ENCODE measurements at regions not wholly inside any gene's neighbourhood (a gene's known extent, or its start where the extent isn't known, plus 50 kb on each side); places are given as distances from the start of the nearest gene placed in this dataset.
"Not testable (repeated sequence)": the region's sequence is repeated elsewhere in the genome, so short reads cannot be mapped to it uniquely, and the experiment has no call there.

GRCh38 chr5:18797222-18797621 lies 1163.0 kb downstream of the TAF11L14 start:
- DNase-seq = no peak
- no peaks in the 10 kb centered on the region for H3K36me3 Mint-ChIP-seq (ENCODE audit: low read depth)
- no peak overlapping the region for H3K4me3 Mint-ChIP-seq
- H3K27ac Mint-ChIP-seq = no peak overlapping the region
- H3K27me3 Mint-ChIP-seq = peaks cover 4% of the 10 kb centered on the region
- POLR2A ChIA-PET = no interaction called here
- H3K4me1 Mint-ChIP-seq (ENCODE audit: low read depth) = no peaks in the 10 kb centered on the region
- TF ChIP-seq CTCF (IDR thresholded peaks at IDR 0.05) = no peak
- CTCF ChIA-PET = no interaction called here
- no peak for ATAC-seq
- no peaks in the 10 kb centered on the region for H3K9me3 Mint-ChIP-seq
- intact Hi-C loops (cut with micrococcal nuclease) = no loop called here

GRCh38 chr5:18798058-18798457 lies 1163.8 kb downstream of the TAF11L14 start:
- TF ChIP-seq CTCF (IDR thresholded peaks at IDR 0.05) = no peak
- H3K27ac Mint-ChIP-seq = no peak overlapping the region
- no peaks in the 10 kb centered on the region for H3K4me1 Mint-ChIP-seq (ENCODE audit: low read depth)
- H3K4me3 Mint-ChIP-seq = no peak overlapping the region
- ATAC-seq (no peak), DNase-seq (no peak)
- H3K9me3 Mint-ChIP-seq = no peaks in the 10 kb centered on the region
- no peaks in the 10 kb centered on the region for H3K36me3 Mint-ChIP-seq (ENCODE audit: low read depth)
- intact Hi-C loops (cut with micrococcal nuclease) = no loop called here
- ChIA-PET POLR2A (no interaction called here), CTCF (no interaction called here)
- peaks cover 4% of the 10 kb centered on the region for H3K27me3 Mint-ChIP-seq

GRCh38 chr5:18799482-18800128 lies 1165.3 kb downstream of the TAF11L14 start:
- ATAC-seq (no peak), DNase-seq (no peak)
- ChIA-PET CTCF (no interaction called here), POLR2A (no interaction called here)
- no peaks in the 10 kb centered on the region for H3K4me1 Mint-ChIP-seq (ENCODE audit: low read depth)
- H3K9me3 Mint-ChIP-seq = no peaks in the 10 kb centered on the region
- peaks cover 4% of the 10 kb centered on the region for H3K27me3 Mint-ChIP-seq
- H3K4me3 Mint-ChIP-seq = no peak overlapping the region
- intact Hi-C loops (cut with micrococcal nuclease) = no loop called here
- no peak for TF ChIP-seq CTCF (IDR thresholded peaks at IDR 0.05)
- H3K36me3 Mint-ChIP-seq (ENCODE audit: low read depth) = no peaks in the 10 kb centered on the region
- no peak overlapping the region for H3K27ac Mint-ChIP-seq

- Mint-ChIP-seq H3K27me3 (peaks cover 4% of the 10 kb centered on the region), H3K4me3 (no peak overlapping the region), H3K4me1 (ENCODE audit: low read depth) (no peaks in the 10 kb centered on the region), H3K9me3 (no peaks in the 10 kb centered on the region), H3K36me3 (ENCODE audit: low read depth) (no peaks in the 10 kb centered on the region), H3K27ac (no peak overlapping the region)
- CTCF ChIA-PET = no interaction called here
- POLR2A ChIA-PET = no interaction called here
- no peak for TF ChIP-seq CTCF (IDR thresholded peaks at IDR 0.05)
- intact Hi-C loops (cut with micrococcal nuclease) = no loop called here
- DNase-seq (no peak), ATAC-seq (no peak)
Observed at GRCh38 chr5:18800293-18801025, 1166.2 kb downstream of the TAF11L14 start.

GRCh38 chr5:18801413-18801812 lies 1167.2 kb downstream of the TAF11L14 start:
- H3K27ac Mint-ChIP-seq; H3K36me3 Mint-ChIP-seq (ENCODE audit: low read depth); H3K4me3 Mint-ChIP-seq; intact Hi-C loops (cut with micrococcal nuclease); H3K9me3 Mint-ChIP-seq; H3K4me1 Mint-ChIP-seq (ENCODE audit: low read depth); H3K27me3 Mint-ChIP-seq; POLR2A ChIA-PET; ATAC-seq; DNase-seq; CTCF ChIA-PET: not testable (repeated sequence)

Measured in activated CD8-positive, alpha-beta T cell treated with anti-CD3 and anti-CD28 coated beads for 36 hours (primary cell).